Thoracic aorta (tissue), 2 donors: ENCODE measurements at regions not wholly inside any gene's neighbourhood (a gene's known extent, or its start where the extent isn't known, plus 50 kb on each side); places are given as distances from the start of the nearest gene placed in this dataset.

Experiments used
- ATAC-seq: fragments of 150-250 bp; one replicate; pipeline ENCODE4 v1.8.0; 2017; ENCODE audit warnings: low read depth; ENCODE audit not compliant: insufficient number of reproducible peaks, low FRiP score
- DNase-seq: peaks from one replicate; pipeline ENCODE4 v3.0.0-alpha.2; 2020; ENCODE audit warnings: low spot score
- H3K27ac ChIP-seq, 2 donors: fragments of 200-600 bp; sonication (generic); 1 replicate in 1 of 2; 2 replicates in 1 of 2; pipeline ENCODE4 v1.5.1; 2016; ENCODE audit warnings: mild to moderate bottlenecking in 2 of 2, moderate library complexity in 2 of 2
- H3K27me3 ChIP-seq: fragments of 200-600 bp; sonication (generic); replicated peaks from 2 replicates; pipeline ENCODE4 v1.6.0; 2016; ENCODE audit warnings: mild to moderate bottlenecking; ENCODE audit not compliant: insufficient read depth
- H3K36me3 ChIP-seq: fragments of 200-600 bp; sonication (generic); one replicate; pipeline ENCODE4 v1.5.1; 2016
- H3K4me1 ChIP-seq, 2 donors: fragments of 200-600 bp; sonication (generic); 1 replicate in 1 of 2; 2 replicates in 1 of 2; pipeline versions ENCODE4 v1.5.1 to v1.6.0; 2016; ENCODE audit warnings: low read depth in 2 of 2, mild to moderate bottlenecking in 1 of 2; ENCODE audit not compliant: control insufficient read depth in 1 of 2
- H3K4me3 ChIP-seq: fragments of 200-600 bp; sonication (generic); 2 replicates; pipeline ENCODE4 v1.5.1; 2016; ENCODE audit warnings: mild to moderate bottlenecking
- H3K9me3 ChIP-seq: fragments of 200-600 bp; sonication (generic); 2 replicates; pipeline ENCODE4 v1.5.1; 2016
- TF ChIP-seq, protein P1 (sequence below): fragments of 200-600 bp; sonication (generic); IDR thresholded peaks from one replicate; pipeline ENCODE4 v1.5.1; 2019; ENCODE audit warnings: antibody characterized with exemption

DNA sequence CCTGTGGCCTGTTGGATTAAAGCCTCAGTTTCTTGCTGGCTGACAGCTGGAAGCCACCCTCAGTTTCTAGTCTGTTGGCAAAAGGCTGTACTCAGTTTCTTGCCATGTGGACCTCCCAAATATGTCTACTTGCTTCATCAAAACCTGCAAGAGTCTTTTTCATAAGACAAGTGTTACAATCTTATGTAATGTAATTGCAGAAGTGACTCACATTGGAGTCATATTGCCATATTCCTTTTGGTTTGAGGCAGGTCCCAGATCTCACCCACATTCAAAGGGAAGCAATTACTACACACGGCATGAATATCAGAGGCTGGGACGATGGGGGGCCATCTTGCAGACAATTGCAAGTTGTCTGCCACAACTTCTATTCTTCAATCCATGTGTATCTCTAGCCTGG lies 286.7 kb upstream of the IL12B start:
- DNase-seq (no peak), ATAC-seq (no peak)
- H3K4me3 ChIP-seq, result no peak overlapping the region
- no peaks in the 10 kb centered on the region for H3K9me3 ChIP-seq
- no peaks in the 10 kb centered on the region for H3K36me3 ChIP-seq
- no peaks in the 10 kb centered on the region for H3K27me3 ChIP-seq
- H3K4me1 ChIP-seq, result peaks cover 3 to 13% of the 10 kb centered on the region in 2 donors
- H3K27ac ChIP-seq, result no peak overlapping the region
- TF ChIP-seq, protein P1, sequence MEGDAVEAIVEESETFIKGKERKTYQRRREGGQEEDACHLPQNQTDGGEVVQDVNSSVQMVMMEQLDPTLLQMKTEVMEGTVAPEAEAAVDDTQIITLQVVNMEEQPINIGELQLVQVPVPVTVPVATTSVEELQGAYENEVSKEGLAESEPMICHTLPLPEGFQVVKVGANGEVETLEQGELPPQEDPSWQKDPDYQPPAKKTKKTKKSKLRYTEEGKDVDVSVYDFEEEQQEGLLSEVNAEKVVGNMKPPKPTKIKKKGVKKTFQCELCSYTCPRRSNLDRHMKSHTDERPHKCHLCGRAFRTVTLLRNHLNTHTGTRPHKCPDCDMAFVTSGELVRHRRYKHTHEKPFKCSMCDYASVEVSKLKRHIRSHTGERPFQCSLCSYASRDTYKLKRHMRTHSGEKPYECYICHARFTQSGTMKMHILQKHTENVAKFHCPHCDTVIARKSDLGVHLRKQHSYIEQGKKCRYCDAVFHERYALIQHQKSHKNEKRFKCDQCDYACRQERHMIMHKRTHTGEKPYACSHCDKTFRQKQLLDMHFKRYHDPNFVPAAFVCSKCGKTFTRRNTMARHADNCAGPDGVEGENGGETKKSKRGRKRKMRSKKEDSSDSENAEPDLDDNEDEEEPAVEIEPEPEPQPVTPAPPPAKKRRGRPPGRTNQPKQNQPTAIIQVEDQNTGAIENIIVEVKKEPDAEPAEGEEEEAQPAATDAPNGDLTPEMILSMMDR, result no peak

DNA sequence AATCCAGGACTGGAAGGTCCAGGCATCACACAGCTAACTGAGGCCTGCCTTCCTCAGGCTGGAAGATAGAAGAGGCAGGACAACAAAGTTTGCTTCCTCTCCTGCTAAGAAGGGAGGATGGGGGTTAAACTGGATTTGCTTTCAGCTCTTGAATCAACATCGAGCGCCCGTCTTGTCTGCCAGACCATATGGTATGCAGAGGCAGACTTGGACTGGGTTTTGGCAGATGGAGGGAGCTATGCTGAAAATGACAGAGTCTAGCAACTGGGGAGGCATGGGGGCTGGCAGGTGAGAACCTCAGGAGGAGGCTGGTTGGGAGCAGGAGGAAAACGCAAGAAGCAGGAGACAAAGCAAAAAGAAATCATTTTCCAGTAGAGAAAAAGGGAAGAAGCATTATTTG lies 289.5 kb upstream of the IL12B start:
- Histone ChIP-seq H3K27ac (peak overlapping the region; percentile 41 to 42), H3K36me3 (no peaks in the 10 kb centered on the region), H3K9me3 (peaks cover 9% of the 10 kb centered on the region), H3K4me1 (peaks cover 3 to 13% of the 10 kb centered on the region in 2 donors), H3K4me3 (no peak overlapping the region), H3K27me3 (no peaks in the 10 kb centered on the region)
- DNase-seq (no peak), ATAC-seq (no peak)
- TF ChIP-seq, protein P1, result no peak

DNA sequence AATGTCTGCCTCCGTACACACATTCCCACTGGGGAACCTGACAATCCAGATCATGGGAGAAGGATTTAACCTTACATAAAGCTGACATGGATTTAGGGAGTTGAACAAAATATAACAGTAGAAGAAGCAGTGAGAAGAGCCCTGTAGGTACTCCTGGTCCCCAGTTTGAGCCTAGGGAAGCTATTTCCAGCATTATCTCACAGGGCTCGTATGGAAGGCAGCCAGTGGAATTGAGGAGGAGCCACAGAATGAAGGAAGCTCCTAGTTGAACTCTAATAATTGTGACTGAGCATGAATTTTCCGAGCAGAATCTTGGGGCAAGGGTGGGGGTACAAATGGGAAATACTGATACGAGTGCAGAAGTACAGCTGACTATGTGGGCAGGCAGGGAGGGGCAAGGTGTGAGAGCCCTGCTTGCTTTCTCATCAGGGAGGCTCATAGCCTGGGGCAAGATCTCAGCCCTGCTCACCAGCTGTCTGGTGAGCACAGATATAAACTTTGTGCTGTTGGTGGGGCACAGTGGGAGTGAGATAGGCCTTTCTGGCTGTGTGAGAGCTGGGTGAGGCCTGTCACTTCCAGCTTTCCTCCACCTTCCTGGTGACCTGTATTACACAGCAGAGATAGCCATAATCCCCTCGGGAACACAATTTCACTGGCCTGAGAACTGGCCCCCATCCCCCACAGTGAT lies 290.7 kb upstream of the IL12B start:
- Histone ChIP-seq H3K36me3 (no peaks in the 10 kb centered on the region), H3K4me3 (no peak overlapping the region), H3K9me3 (peaks cover 9% of the 10 kb centered on the region), H3K27ac (no peak overlapping the region), H3K4me1 (peaks cover 3 to 13% of the 10 kb centered on the region in 2 donors), H3K27me3 (no peaks in the 10 kb centered on the region)
- DNase-seq, result no peak
- ATAC-seq, result no peak
- TF ChIP-seq, protein P1, result no peak

DNA sequence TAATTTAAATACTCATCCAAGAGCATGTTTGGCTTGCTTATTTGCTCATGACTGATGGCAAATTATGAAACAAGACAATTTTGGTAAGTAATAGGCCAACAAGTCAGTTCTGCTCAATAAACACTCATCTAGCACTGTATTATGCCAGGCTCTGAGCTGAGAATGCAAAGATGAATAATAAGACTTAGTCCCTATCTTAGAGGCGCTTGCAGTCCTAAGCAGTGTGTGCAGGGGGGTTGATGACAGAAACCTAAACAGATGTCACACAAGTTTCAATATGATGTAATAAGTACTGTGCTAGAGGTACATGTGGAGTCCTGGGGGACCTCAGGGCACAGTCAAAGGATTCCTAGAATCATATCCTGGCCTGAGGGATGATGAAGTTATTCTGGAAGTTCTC lies 287.6 kb upstream of the ADRA1B start:
- Histone ChIP-seq H3K36me3 (no peaks in the 10 kb centered on the region), H3K27me3 (no peaks in the 10 kb centered on the region), H3K27ac (no peak overlapping the region), H3K4me1 (no peaks in the 10 kb centered on the region), H3K4me3 (no peak overlapping the region), H3K9me3 (no peaks in the 10 kb centered on the region)
- TF ChIP-seq, protein P1, result no peak
- ATAC-seq (no peak), DNase-seq (no peak)

DNA sequence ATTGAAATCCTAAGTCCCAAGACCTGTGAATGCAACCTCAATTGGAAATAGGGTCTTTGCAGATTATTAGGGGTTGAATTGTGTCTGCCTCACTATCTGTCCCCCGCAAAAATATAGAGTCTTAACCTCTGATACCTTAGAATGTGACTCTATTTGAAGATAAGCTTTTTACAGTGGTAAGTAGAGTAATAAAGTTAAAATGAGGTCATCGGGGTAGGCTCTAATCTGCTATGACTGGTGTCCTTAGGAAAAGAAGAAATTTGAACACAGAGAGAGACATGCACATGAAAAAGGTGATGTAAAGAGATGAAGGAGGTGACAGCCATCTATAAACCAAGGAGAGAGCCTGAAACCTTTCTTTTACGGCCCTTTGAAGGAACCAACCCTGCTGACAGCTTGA lies 287.1 kb upstream of the ADRA1B start:
- DNase-seq (no peak), ATAC-seq (no peak)
- Histone ChIP-seq H3K4me3 (no peak overlapping the region), H3K27me3 (no peaks in the 10 kb centered on the region), H3K27ac (no peak overlapping the region), H3K9me3 (no peaks in the 10 kb centered on the region), H3K36me3 (no peaks in the 10 kb centered on the region), H3K4me1 (no peaks in the 10 kb centered on the region)
- TF ChIP-seq, protein P1, result no peak
